HFFc6 (cell line): ENCODE measurements at regions not wholly inside any gene's neighbourhood (a gene's known extent, or its start where the extent isn't known, plus 50 kb on each side); places are given as distances from the start of the nearest gene placed in this dataset.
"Not testable (repeated sequence)": the region's sequence is repeated elsewhere in the genome, so short reads cannot be mapped to it uniquely, and the experiment has no call there.

Source experiments
- DNase-seq: peaks from one replicate; pipeline ENCODE4 v3.0.0-alpha.2; 2018
- H3K27ac Mint-ChIP-seq: 2 replicates; pipeline ENCODE4 v1.8.0; 2020; ENCODE audit warnings: mild to moderate bottlenecking, mixed read lengths
- H3K27me3 Mint-ChIP-seq: 2 replicates; pipeline ENCODE4 v1.8.0; 2021; ENCODE audit warnings: mild to moderate bottlenecking, moderate library complexity, mixed read lengths; ENCODE audit not compliant: insufficient read depth
- H3K36me3 Mint-ChIP-seq: 2 replicates; pipeline ENCODE4 v1.8.0; 2021; ENCODE audit warnings: low read depth, mixed read lengths
- H3K4me1 Mint-ChIP-seq: 2 replicates; pipeline ENCODE4 v1.8.0; 2020; ENCODE audit warnings: low read depth, mixed read lengths
- H3K4me3 Mint-ChIP-seq: 2 replicates; pipeline ENCODE4 v1.8.0; 2020; ENCODE audit warnings: mild to moderate bottlenecking, moderate library complexity, mixed read lengths
- H3K9me3 Mint-ChIP-seq: 2 replicates; pipeline ENCODE4 v1.8.0; 2020; ENCODE audit warnings: mild to moderate bottlenecking, mixed read lengths
- CTCF ChIP-seq: fragments of 200-600 bp; sonication (generic); IDR thresholded peaks from 2 replicates; pipeline ENCODE4 v1.5.0; 2021; ENCODE audit warnings: antibody characterized with exemption, mild to moderate bottlenecking

- DNase-seq = no peak
- Mint-ChIP-seq H3K27ac (no peak overlapping the region), H3K36me3 (no peaks in the 10 kb centered on the region), H3K9me3 (peaks cover 47% of the 10 kb centered on the region), H3K4me3 (no peak overlapping the region), H3K27me3 (no peaks in the 10 kb centered on the region), H3K4me1 (no peaks in the 10 kb centered on the region)
- no peak for TF ChIP-seq CTCF
Observed at GRCh38 chr16:35574454-35575431, 2115.3 kb downstream of the TP53TG3F start.

GRCh38 chr16:35575432-35575821, 2116.0 kb downstream of the TP53TG3F start:
- no peak for DNase-seq
- H3K36me3 Mint-ChIP-seq = no peaks in the 10 kb centered on the region
- peaks cover 48% of the 10 kb centered on the region for H3K9me3 Mint-ChIP-seq
- TF ChIP-seq CTCF = no peak
- no peak overlapping the region for H3K4me3 Mint-ChIP-seq
- no peaks in the 10 kb centered on the region for H3K4me1 Mint-ChIP-seq
- H3K27ac Mint-ChIP-seq = no peak overlapping the region
- H3K27me3 Mint-ChIP-seq = no peaks in the 10 kb centered on the region

- H3K9me3 Mint-ChIP-seq = peaks cover 19% of the 10 kb centered on the region
- H3K36me3 Mint-ChIP-seq = no peaks in the 10 kb centered on the region
- H3K4me3 Mint-ChIP-seq = no peak overlapping the region
- H3K27me3 Mint-ChIP-seq = no peaks in the 10 kb centered on the region
- TF ChIP-seq CTCF = no peak
- no peak for DNase-seq
- H3K27ac Mint-ChIP-seq = no peak overlapping the region
- no peaks in the 10 kb centered on the region for H3K4me1 Mint-ChIP-seq
Observed at GRCh38 chr16:35585411-35585810, 2126.0 kb downstream of the TP53TG3F start.

- not testable (repeated sequence) for DNase-seq, H3K4me3 Mint-ChIP-seq, H3K27me3 Mint-ChIP-seq, H3K4me1 Mint-ChIP-seq, H3K36me3 Mint-ChIP-seq, H3K27ac Mint-ChIP-seq
- H3K9me3 Mint-ChIP-seq = peaks cover 18% of the 10 kb centered on the region
- TF ChIP-seq CTCF = peak; percentile 56
Observed at GRCh38 chr16:35590913-35591312, 2131.5 kb downstream of the TP53TG3F start.

- no peaks in the 10 kb centered on the region for H3K4me1 Mint-ChIP-seq
- DNase-seq = no peak
- H3K36me3 Mint-ChIP-seq = no peaks in the 10 kb centered on the region
- no peak for TF ChIP-seq CTCF
- no peak overlapping the region for H3K27ac Mint-ChIP-seq
- H3K4me3 Mint-ChIP-seq = no peak overlapping the region
- H3K27me3 Mint-ChIP-seq = no peaks in the 10 kb centered on the region; the same call in 1 of the 2 replicates
- peaks cover 14% of the 10 kb centered on the region for H3K9me3 Mint-ChIP-seq
Observed at GRCh38 chr16:35596467-35596866, 2137.1 kb downstream of the TP53TG3F start.
